ENCODE measurements at regions not wholly inside any gene's neighbourhood (a gene's known extent, or its start where the extent isn't known, plus 50 kb on each side); places are given as distances from the start of the nearest gene placed in this dataset.

- no peak for DNase-seq
Measured at GRCh38 chr10:90640756-90641155, 217.1 kb downstream of the HTR7 start.

GRCh38 chr10:90641731-90642130 is 216.1 kb downstream of the HTR7 start:
- DNase-seq = no peak

- no peak for DNase-seq
Measured at GRCh38 chr10:90642136-90642535, 215.7 kb downstream of the HTR7 start.

- DNase-seq = no peak
Measured at GRCh38 chr10:90642650-90643049, 215.2 kb downstream of the HTR7 start.

GRCh38 chr10:90644165-90644564 is 213.7 kb downstream of the HTR7 start:
- no peak for DNase-seq

- DNase-seq = no peak
Measured at GRCh38 chr10:90650858-90651257, 207.0 kb downstream of the HTR7 start.

- DNase-seq = no peak
Measured at GRCh38 chr10:90652519-90652918, 205.3 kb downstream of the HTR7 start.

- DNase-seq = no peak
Measured at GRCh38 chr10:90658791-90659190, 199.0 kb downstream of the HTR7 start.

GRCh38 chr10:90665905-90666662 is 191.8 kb downstream of the HTR7 start:
- no peak for DNase-seq

- DNase-seq = no peak
Measured at GRCh38 chr10:90674461-90674860, 183.4 kb downstream of the HTR7 start.

- no peak for DNase-seq
Measured at GRCh38 chr10:90674928-90675327, 182.9 kb downstream of the HTR7 start.

GRCh38 chr10:90675621-90676020 is 182.2 kb downstream of the HTR7 start:
- no peak for DNase-seq

All from GF-D8 (cell line).